A549 (cell line): ENCODE measurements at regions not wholly inside any gene's neighbourhood (a gene's known extent, or its start where the extent isn't known, plus 50 kb on each side); places are given as distances from the start of the nearest gene placed in this dataset.

Source experiments
- ATAC-seq, 2 experiments: fragments of 200-7000 bp in 1 of 2; fragments of >200 bp in 1 of 2; cut with Nextera tagmentation in 1 of 2; cut with Tn5 transposase in 1 of 2; 3 replicates each; pipeline versions ENCODE4 v1.8.0 to v1.9.1; 2018 to 2020; ENCODE audit warnings: mild to moderate bottlenecking in 1 of 2, moderate library complexity in 1 of 2
- CTCF ChIA-PET: fragments of 300-600 bp; sonication (Branson Sonifier 250); formaldehyde crosslinking; extraction: SDS; loops from one replicate; lab custom pipeline; 2021; ENCODE audit warnings: antibody characterized with exemption, inconsistent platforms; lab: Yijun Ruan, JAX
- POLR2A ChIA-PET: fragments of 350-600 bp; formaldehyde crosslinking; extraction: SDS; loops from one replicate; lab custom pipeline; 2021; ENCODE audit warnings: antibody characterized with exemption, inconsistent platforms; lab: Yijun Ruan, JAX
- DNase-seq, 2 experiments: peaks; one replicate each; pipeline versions ENCODE4 v3.0.0 to v3.0.0-alpha.2; 2011 to 2016; ENCODE audit warnings: low read depth in 1 of 2, low spot score in 1 of 2
- FAIRE-seq: peaks from 2 replicates; lab custom pipeline; 2011; peaks lifted over from hg19 to GRCh38; lab: Jason Lieb, UNC
- H3K27ac ChIP-seq, 2 experiments: fragments of >200 bp; sonication (Bioruptor Twin); formaldehyde crosslinking; 3 replicates each; pipeline ENCODE4 v1.5.1; 2016 to 2017
- H3K4me1 ChIP-seq: fragments of >200 bp; sonication (Bioruptor Twin); formaldehyde crosslinking; 3 replicates; pipeline ENCODE4 v1.6.1; 2016
- H3K4me2 ChIP-seq: fragments of >200 bp; sonication (Bioruptor Twin); formaldehyde crosslinking; 3 replicates; pipeline ENCODE4 v1.6.1; 2016
- H3K4me3 ChIP-seq: fragments of >200 bp; sonication (Bioruptor Twin); formaldehyde crosslinking; 3 replicates; pipeline ENCODE4 v1.5.1; 2016
- H3K9me3 ChIP-seq: fragments of >200 bp; sonication (Bioruptor Twin); formaldehyde crosslinking; 3 replicates; pipeline ENCODE4 v1.6.1; 2016
- E2F6 ChIP-seq: IDR thresholded peaks from 2 replicates; pipeline ENCODE4 v1.6.1; 2012; ENCODE audit warnings: low read depth, borderline replicate concordance
- EHMT2 ChIP-seq: fragments of 200-600 bp; sonication (generic); IDR thresholded peaks from 2 replicates; pipeline ENCODE4 v1.6.1; 2016; ENCODE audit warnings: antibody characterized with exemption, low read depth, mild to moderate bottlenecking, moderate library complexity
- EP300 ChIP-seq, 2 experiments: fragments of >200 bp; sonication (Bioruptor Twin); formaldehyde crosslinking; IDR thresholded peaks; 2 replicates in 1 of 2; 3 replicates in 1 of 2; pipeline ENCODE4 v1.6.1; 2016 to 2017
- FOSL2 ChIP-seq, 2 experiments: fragments of 450-650 bp in 1 of 2; fragments of >200 bp in 1 of 2; sonication (Bioruptor Twin) in 1 of 2; formaldehyde crosslinking; IDR thresholded peaks; 2 replicates each; pipeline versions ENCODE4 v1.5.0 to v1.6.1; 2016 to 2020; ENCODE audit warnings: mild to moderate bottlenecking in 1 of 2, moderate library complexity in 1 of 2
- GATA3 ChIP-seq: IDR thresholded peaks from 2 replicates; pipeline ENCODE4 v1.6.1; 2012; ENCODE audit warnings: borderline replicate concordance
- HOXA7 ChIP-seq: fragments of 250-450 bp; sonication (Bioruptor Pico); IDR thresholded peaks from 2 replicates; pipeline ENCODE4 v1.5.0; 2020; ENCODE audit warnings: mild to moderate bottlenecking, moderate library complexity
- HOXB13 ChIP-seq: fragments of 250-450 bp; sonication (Bioruptor Pico); IDR thresholded peaks from 2 replicates; pipeline ENCODE4 v1.5.0; 2020; ENCODE audit warnings: low read depth, mild to moderate bottlenecking, moderate library complexity
- HOXB5 ChIP-seq: fragments of 250-450 bp; sonication (Bioruptor Pico); IDR thresholded peaks from 2 replicates; pipeline ENCODE4 v1.5.0; 2020; ENCODE audit warnings: mild to moderate bottlenecking, moderate library complexity
- JUN ChIP-seq, 2 experiments: fragments of >200 bp; sonication (Bioruptor Twin); formaldehyde crosslinking; IDR thresholded peaks; 2 replicates in 1 of 2; 3 replicates in 1 of 2; pipeline ENCODE4 v1.6.1; 2016 to 2017
- MAFK ChIP-seq: fragments of 450-650 bp; IDR thresholded peaks from 2 replicates; pipeline ENCODE4 v1.6.1; 2014; ENCODE audit not compliant: partially characterized antibody
- MAZ ChIP-seq: fragments of 150-350 bp; IDR thresholded peaks from 2 replicates; pipeline ENCODE4 v1.6.1; 2014; ENCODE audit warnings: antibody characterized with exemption, low read depth, low read length, borderline replicate concordance
- MYC ChIP-seq: IDR thresholded peaks from 2 replicates; pipeline ENCODE4 v1.6.1; 2012; ENCODE audit warnings: mild to moderate bottlenecking, inconsistent platforms, low read length, improper control_type of control experiment, borderline replicate concordance
- NFE2L2 ChIP-seq: fragments of 150-350 bp; conservative IDR thresholded peaks from 2 replicates; pipeline ENCODE4 v1.6.1; 2014; ENCODE audit warnings: low read length
- NPAS2 ChIP-seq: fragments of 250-450 bp; sonication (Bioruptor Pico); IDR thresholded peaks from 2 replicates; pipeline ENCODE4 v1.8.0; 2022; ENCODE audit warnings: mild to moderate bottlenecking, moderate library complexity, borderline replicate concordance
- PBX3 ChIP-seq: IDR thresholded peaks from 2 replicates; pipeline ENCODE4 v1.6.1; 2012
- RCOR1 ChIP-seq: fragments of 150-350 bp; IDR thresholded peaks from 2 replicates; pipeline ENCODE4 v1.6.1; 2014; ENCODE audit warnings: antibody characterized with exemption, low read length, low read depth
- REST ChIP-seq: fragments of 200-600 bp; sonication (generic); IDR thresholded peaks from 2 replicates; pipeline ENCODE4 v1.6.1; 2016; ENCODE audit warnings: antibody characterized with exemption, mild to moderate bottlenecking, moderate library complexity
- RFX5 ChIP-seq: fragments of 450-650 bp; IDR thresholded peaks from 2 replicates; pipeline ENCODE4 v1.7.1; 2014; ENCODE audit warnings: antibody characterized with exemption, mild to moderate bottlenecking, moderate library complexity
- SMC3 ChIP-seq: fragments of >200 bp; sonication (Bioruptor Twin); formaldehyde crosslinking; IDR thresholded peaks from 3 replicates; pipeline ENCODE4 v1.6.1; 2018; ENCODE audit warnings: inconsistent platforms
- SREBF2 ChIP-seq: fragments of 450-650 bp; IDR thresholded peaks from 2 replicates; pipeline ENCODE4 v1.6.1; 2014; ENCODE audit warnings: mild to moderate bottlenecking, moderate library complexity
- TFCP2L1 ChIP-seq: fragments of 250-450 bp; sonication (Bioruptor Pico); IDR thresholded peaks from 2 replicates; pipeline ENCODE4 v1.5.0; 2021; ENCODE audit warnings: mild to moderate bottlenecking
- ZC3H11A ChIP-seq: fragments of 450-650 bp; IDR thresholded peaks from 2 replicates; pipeline ENCODE4 v1.6.1; 2014; ENCODE audit warnings: antibody characterized with exemption, mild to moderate bottlenecking
- ZSCAN20 ChIP-seq: fragments of 250-450 bp; sonication (Bioruptor Pico); IDR thresholded peaks from 2 replicates; pipeline ENCODE4 v1.8.0; 2022; ENCODE audit warnings: mild to moderate bottlenecking, moderate library complexity
- WGBS: methylation state at CpG from one replicate; pipeline ENCODE4 v1.1.6; 2017; ENCODE audit errors: missing lambda C conversion rate; 5-methylcytosine and 5-hydroxymethylcytosine counted together

GRCh38 chr17:13749891-13750235, 148.1 kb upstream of the HS3ST3A1 start:
- Histone ChIP-seq H3K9me3 (no peaks in the 10 kb centered on the region), H3K27ac (no peak overlapping the region), H3K4me1 (no peaks in the 10 kb centered on the region), H3K4me3 (no peak overlapping the region), H3K4me2 (no peak overlapping the region)
- FAIRE-seq = no peak
- DNase-seq = no peak
- POLR2A ChIA-PET = no interaction called here
- CTCF ChIA-PET = no interaction called here
- no peak for ATAC-seq
- 0% methylated on average over 1 of the region's 1 CpG for WGBS
- TF ChIP-seq MYC (no peak), TFCP2L1 (CRISPR knock-in tag) (no peak), ZC3H11A (no peak), HOXA7 (CRISPR knock-in tag) (no peak), HOXB5 (no peak), SREBF2 (no peak), NFE2L2 (no peak), JUN (IDR thresholded peaks at IDR 0.05) (no peak), E2F6 (no peak), GATA3 (no peak), RFX5 (no peak), EP300 (IDR thresholded peaks at IDR 0.05) (no peak), RCOR1 (no peak), EHMT2 (no peak), ZSCAN20 (CRISPR knock-in tag) (no peak), PBX3 (no peak), HOXB13 (CRISPR knock-in tag) (no peak)
- TF ChIP-seq, all 56 proteins: peak for 0

- H3K4me1 ChIP-seq = no peaks in the 10 kb centered on the region
- TF ChIP-seq PBX3 (no peak), SMC3 (no peak), MAZ (no peak), FOSL2 (IDR thresholded peaks at IDR 0.05) (no peak), FOSL2 (CRISPR knock-in tag; IDR thresholded peaks at IDR 0.05) (no peak), MAFK (no peak), NPAS2 (CRISPR knock-in tag) (no peak), REST (no peak)
- TF ChIP-seq, all 56 proteins: peak for 0
- ChIA-PET POLR2A (no interaction called here), CTCF (interaction anchor here (1.0 kb wide), 1 partner anchor 17 kb away, joined by 3 read pairs; no protein-coding TSS in a partner anchor)
- Histone ChIP-seq H3K4me2 (no peak overlapping the region), H3K9me3 (no peaks in the 10 kb centered on the region), H3K4me3 (no peak overlapping the region), H3K27ac (no peak overlapping the region)
- DNase-seq (no peak), ATAC-seq (no peak), FAIRE-seq (peak; percentile 18)
- 19% methylated on average over 12 of the region's 12 CpGs for WGBS
These were observed 149.4 kb upstream of the HS3ST3A1 start for GRCh38 chr17:13750816-13751793.
